Keratinocyte (primary cell): ENCODE measurements at regions not wholly inside any gene's neighbourhood (a gene's known extent, or its start where the extent isn't known, plus 50 kb on each side); places are given as distances from the start of the nearest gene placed in this dataset.

ENCODE experiments used
- DNase-seq: peaks from one replicate; pipeline ENCODE4 v3.0.0-alpha.2; 2011; ENCODE audit warnings: low read depth, missing footprints, low spot score
- FAIRE-seq: peaks from 2 replicates; lab custom pipeline; 2011; peaks lifted over from hg19 to GRCh38; lab: Jason Lieb, UNC
- H2AFZ ChIP-seq: 2 replicates; pipeline ENCODE4 v1.6.0; 2012; ENCODE audit warnings: low read length, control low read depth, inconsistent platforms; ENCODE audit not compliant: control insufficient read depth
- H3K27ac ChIP-seq: 2 replicates; pipeline ENCODE4 v1.5.1; 2011; ENCODE audit warnings: low read length; ENCODE audit not compliant: control insufficient read depth, insufficient read depth
- H3K27me3 ChIP-seq: 3 replicates; pipeline ENCODE4 v1.6.0; 2011; ENCODE audit warnings: low read length; ENCODE audit not compliant: control insufficient read depth, insufficient read depth; ENCODE audit errors: extremely low read depth
- H3K36me3 ChIP-seq, 2 experiments: 2 replicates in 1 of 2; 3 replicates in 1 of 2; pipeline ENCODE4 v1.5.1; 2011; ENCODE audit warnings: low read length in 2 of 2, mild to moderate bottlenecking in 1 of 2; ENCODE audit not compliant: control insufficient read depth in 2 of 2, insufficient read depth in 2 of 2; ENCODE audit errors: extremely low read depth in 1 of 2
- H3K4me1 ChIP-seq: 3 replicates; pipeline ENCODE4 v1.5.1; 2011; ENCODE audit warnings: low read length; ENCODE audit not compliant: control insufficient read depth, insufficient read depth; ENCODE audit errors: extremely low read depth
- H3K4me2 ChIP-seq: 3 replicates; pipeline ENCODE4 v1.6.0; 2011; ENCODE audit warnings: low read depth, low read length; ENCODE audit not compliant: control insufficient read depth, insufficient read depth; ENCODE audit errors: extremely low read depth
- H3K4me3 ChIP-seq, 3 experiments: fragments of 200-600 bp in 1 of 3; sonication (generic) in 1 of 3; 2 replicates in 2 of 3; 3 replicates in 1 of 3; pipeline ENCODE4 v1.5.1; 2011 to 2016; ENCODE audit warnings: low read length in 3 of 3, mild to moderate bottlenecking in 3 of 3, control low read depth in 2 of 3, inconsistent platforms in 1 of 3, low read depth in 1 of 3, mixed read lengths in 1 of 3, mixed run types in 1 of 3, moderate library complexity in 1 of 3; ENCODE audit not compliant: control insufficient read depth in 2 of 3, insufficient read depth in 2 of 3; ENCODE audit errors: extremely low read depth in 1 of 3
- H3K79me2 ChIP-seq: 2 replicates; pipeline ENCODE4 v1.6.0; 2012; ENCODE audit warnings: low read length; ENCODE audit not compliant: control insufficient read depth, insufficient read depth
- H3K9ac ChIP-seq: 3 replicates; pipeline ENCODE4 v1.6.0; 2011; ENCODE audit warnings: low read length; ENCODE audit not compliant: control insufficient read depth, insufficient read depth; ENCODE audit errors: extremely low read depth
- H3K9me1 ChIP-seq: 3 replicates; pipeline ENCODE4 v1.6.0; 2011; ENCODE audit warnings: low read length; ENCODE audit not compliant: control insufficient read depth, insufficient read depth; ENCODE audit errors: extremely low read depth
- H3K9me3 ChIP-seq: 2 replicates; pipeline ENCODE4 v1.5.1; 2012; ENCODE audit warnings: low read depth, low read length; ENCODE audit not compliant: control insufficient read depth
- H4K20me1 ChIP-seq: 3 replicates; pipeline ENCODE4 v1.6.0; 2011; ENCODE audit warnings: low read length; ENCODE audit not compliant: control insufficient read depth, insufficient read depth; ENCODE audit errors: extremely low read depth
- EZH2 ChIP-seq: IDR thresholded peaks from one replicate; pipeline ENCODE4 v1.6.1; 2012; ENCODE audit warnings: inconsistent platforms, mild to moderate bottlenecking, low read length, moderate library complexity
- dilution Hi-C: fragments of 300-500 bp; cut with MboI; formaldehyde crosslinking; loops from one replicate; pipeline ENCODE4 v1.7.0; 2020; ENCODE audit warnings: low sequenced_read_pairs; ENCODE audit not compliant: extremely low pct_ligation_motif_present
- TF ChIP-seq, protein P1 (sequence below), 3 experiments: IDR thresholded peaks in 1 of 3; conservative IDR thresholded peaks in 1 of 3; optimal IDR thresholded peaks in 1 of 3; 2 replicates in 2 of 3; 3 replicates in 1 of 3; pipeline versions ENCODE3 to v1.5.1; 2011; ENCODE audit warnings: low read length in 3 of 3, mild to moderate bottlenecking in 3 of 3, moderate library complexity in 2 of 3, control low read depth in 1 of 3, inconsistent platforms in 1 of 3; ENCODE audit not compliant: insufficient read depth in 2 of 3; ENCODE audit errors: extremely low read depth in 1 of 3

DNA sequence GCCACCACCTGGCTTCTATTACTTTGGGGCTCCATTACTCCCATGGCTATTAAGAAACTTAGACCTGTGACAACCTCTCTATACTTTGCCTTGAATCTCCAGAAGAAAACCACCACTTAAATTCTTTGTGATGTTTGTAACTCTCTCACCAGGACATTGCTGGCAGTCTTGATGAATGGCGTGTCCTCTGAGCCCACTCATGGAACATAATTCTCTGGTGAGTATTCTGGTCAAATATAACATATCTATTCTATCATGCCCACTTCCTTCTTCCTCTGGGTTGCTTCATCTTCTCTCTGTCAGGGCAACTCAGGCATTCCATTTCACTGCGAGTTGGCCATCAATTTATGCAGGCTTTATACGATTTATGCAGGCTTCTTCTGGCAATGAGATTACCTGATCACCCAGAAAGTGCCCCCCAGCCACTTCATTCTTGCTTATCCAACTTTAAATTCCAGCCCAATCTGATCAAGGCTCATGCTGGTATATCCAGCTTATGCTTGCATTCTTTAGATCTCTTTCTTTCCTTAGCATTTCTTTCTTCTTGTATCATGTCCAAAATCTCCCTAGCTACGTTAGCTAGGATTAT lies 112.0 kb upstream of the CHRM3 start:
- dilution Hi-C loops: no loop called here
- no peak for FAIRE-seq
- Histone ChIP-seq H3K36me3 (no peaks in the 10 kb centered on the region), H3K9me1 (no peaks in the 10 kb centered on the region), H2AFZ (no peak overlapping the region), H3K4me3 (no peak overlapping the region), H3K4me1 (no peaks in the 10 kb centered on the region), H3K27me3 (no peaks in the 10 kb centered on the region), H3K9ac (no peak overlapping the region), H3K4me2 (no peak overlapping the region), H3K79me2 (no peaks in the 10 kb centered on the region), H4K20me1 (no peaks in the 10 kb centered on the region), H3K9me3 (no peaks in the 10 kb centered on the region), H3K27ac (no peak overlapping the region)
- DNase-seq: no peak
- TF ChIP-seq, protein P1, sequence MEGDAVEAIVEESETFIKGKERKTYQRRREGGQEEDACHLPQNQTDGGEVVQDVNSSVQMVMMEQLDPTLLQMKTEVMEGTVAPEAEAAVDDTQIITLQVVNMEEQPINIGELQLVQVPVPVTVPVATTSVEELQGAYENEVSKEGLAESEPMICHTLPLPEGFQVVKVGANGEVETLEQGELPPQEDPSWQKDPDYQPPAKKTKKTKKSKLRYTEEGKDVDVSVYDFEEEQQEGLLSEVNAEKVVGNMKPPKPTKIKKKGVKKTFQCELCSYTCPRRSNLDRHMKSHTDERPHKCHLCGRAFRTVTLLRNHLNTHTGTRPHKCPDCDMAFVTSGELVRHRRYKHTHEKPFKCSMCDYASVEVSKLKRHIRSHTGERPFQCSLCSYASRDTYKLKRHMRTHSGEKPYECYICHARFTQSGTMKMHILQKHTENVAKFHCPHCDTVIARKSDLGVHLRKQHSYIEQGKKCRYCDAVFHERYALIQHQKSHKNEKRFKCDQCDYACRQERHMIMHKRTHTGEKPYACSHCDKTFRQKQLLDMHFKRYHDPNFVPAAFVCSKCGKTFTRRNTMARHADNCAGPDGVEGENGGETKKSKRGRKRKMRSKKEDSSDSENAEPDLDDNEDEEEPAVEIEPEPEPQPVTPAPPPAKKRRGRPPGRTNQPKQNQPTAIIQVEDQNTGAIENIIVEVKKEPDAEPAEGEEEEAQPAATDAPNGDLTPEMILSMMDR (optimal IDR thresholded peaks at IDR 0.05 in 1 of 3, IDR thresholded peaks at IDR 0.05 in 1 of 3, conservative IDR thresholded peaks at IDR 0.05 in 1 of 3; ENCODE audit: extremely low read depth in 1 of 3, insufficient read depth in 2 of 3, low read length in 3 of 3): no peak
- no peak for TF ChIP-seq EZH2

DNA sequence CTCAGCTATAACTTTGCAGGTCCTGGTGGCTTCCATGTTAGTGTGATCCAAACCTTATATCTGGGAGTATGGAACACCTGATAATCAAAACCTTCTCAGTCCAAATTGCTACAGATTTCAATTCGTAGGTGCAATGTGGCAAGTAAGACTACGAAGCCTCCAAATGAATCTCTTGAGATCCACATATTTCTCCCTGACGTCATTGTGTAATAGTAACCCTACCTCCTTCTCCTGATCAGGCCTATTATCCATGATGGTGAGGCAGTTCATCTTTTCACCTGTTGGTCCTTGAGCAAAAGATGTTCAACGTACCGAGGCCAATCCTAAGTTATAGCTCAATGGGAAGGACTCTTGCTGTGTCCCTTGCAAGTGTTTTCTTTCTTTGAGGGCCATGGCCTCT lies 115.9 kb upstream of the CHRM3 start:
- H3K27ac ChIP-seq: no peak overlapping the region
- no peaks in the 10 kb centered on the region for H3K36me3 ChIP-seq
- H3K4me2 ChIP-seq: no peak overlapping the region
- no peaks in the 10 kb centered on the region for H3K9me3 ChIP-seq
- H4K20me1 ChIP-seq: no peaks in the 10 kb centered on the region
- no peak overlapping the region for H3K9ac ChIP-seq
- TF ChIP-seq, protein P1 (optimal IDR thresholded peaks at IDR 0.05 in 1 of 3, IDR thresholded peaks at IDR 0.05 in 1 of 3, conservative IDR thresholded peaks at IDR 0.05 in 1 of 3; ENCODE audit: extremely low read depth in 1 of 3, insufficient read depth in 2 of 3, low read length in 3 of 3): no peak
- no peak for TF ChIP-seq EZH2
- H3K4me3 ChIP-seq: no peak overlapping the region
- no peak for DNase-seq
- H3K4me1 ChIP-seq: no peaks in the 10 kb centered on the region
- no peak for FAIRE-seq
- no peaks in the 10 kb centered on the region for H3K79me2 ChIP-seq
- H2AFZ ChIP-seq: no peak overlapping the region
- no peaks in the 10 kb centered on the region for H3K27me3 ChIP-seq
- H3K9me1 ChIP-seq: no peaks in the 10 kb centered on the region
- dilution Hi-C loops: no loop called here
